Choroid plexus epithelial cell (primary cell): ENCODE measurements at regions not wholly inside any gene's neighbourhood (a gene's known extent, or its start where the extent isn't known, plus 50 kb on each side); places are given as distances from the start of the nearest gene placed in this dataset.
A peak's percentile ranks its signal among the peaks of the same experiment; 100 is the strongest.

ENCODE experiments used
- DNase-seq: peaks from one replicate; pipeline ENCODE4 v3.0.0-alpha.2; 2010; ENCODE audit warnings: low read depth
- H3K4me3 ChIP-seq: 2 replicates; pipeline ENCODE4 v1.5.1; 2011; ENCODE audit warnings: low read depth, mild to moderate bottlenecking, control low read depth, low read length, moderate library complexity
- TF ChIP-seq, protein P1 (sequence below): conservative IDR thresholded peaks from 2 replicates; pipeline ENCODE4 v1.5.1; 2011; ENCODE audit warnings: low read depth, mild to moderate bottlenecking, control low read depth, inconsistent platforms, low read length, moderate library complexity

GRCh38 chr18:67846422-67847098 is 330.0 kb upstream of the DSEL start:
- TF ChIP-seq, protein P1, sequence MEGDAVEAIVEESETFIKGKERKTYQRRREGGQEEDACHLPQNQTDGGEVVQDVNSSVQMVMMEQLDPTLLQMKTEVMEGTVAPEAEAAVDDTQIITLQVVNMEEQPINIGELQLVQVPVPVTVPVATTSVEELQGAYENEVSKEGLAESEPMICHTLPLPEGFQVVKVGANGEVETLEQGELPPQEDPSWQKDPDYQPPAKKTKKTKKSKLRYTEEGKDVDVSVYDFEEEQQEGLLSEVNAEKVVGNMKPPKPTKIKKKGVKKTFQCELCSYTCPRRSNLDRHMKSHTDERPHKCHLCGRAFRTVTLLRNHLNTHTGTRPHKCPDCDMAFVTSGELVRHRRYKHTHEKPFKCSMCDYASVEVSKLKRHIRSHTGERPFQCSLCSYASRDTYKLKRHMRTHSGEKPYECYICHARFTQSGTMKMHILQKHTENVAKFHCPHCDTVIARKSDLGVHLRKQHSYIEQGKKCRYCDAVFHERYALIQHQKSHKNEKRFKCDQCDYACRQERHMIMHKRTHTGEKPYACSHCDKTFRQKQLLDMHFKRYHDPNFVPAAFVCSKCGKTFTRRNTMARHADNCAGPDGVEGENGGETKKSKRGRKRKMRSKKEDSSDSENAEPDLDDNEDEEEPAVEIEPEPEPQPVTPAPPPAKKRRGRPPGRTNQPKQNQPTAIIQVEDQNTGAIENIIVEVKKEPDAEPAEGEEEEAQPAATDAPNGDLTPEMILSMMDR, result no peak
- no peak for DNase-seq

DNA sequence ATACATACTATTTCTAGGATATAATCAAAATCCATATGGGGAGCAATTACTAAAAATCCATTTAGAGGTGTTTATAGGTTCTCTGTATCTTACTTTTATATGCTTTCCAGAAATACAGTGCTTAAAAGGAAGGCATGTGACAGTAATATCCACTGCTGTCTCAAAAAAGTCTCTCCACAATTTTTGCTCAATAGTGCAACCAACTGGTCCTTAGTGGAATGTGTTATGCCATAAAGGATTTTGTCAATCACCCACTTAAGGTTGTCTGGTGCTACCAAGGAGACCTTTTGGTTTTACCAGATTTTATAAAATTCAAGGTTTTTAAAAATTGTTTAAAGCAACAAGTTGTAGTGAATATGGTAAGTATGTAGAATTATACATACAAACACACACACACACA is 328.5 kb upstream of the DSEL start:
- DNase-seq, result peak; percentile 66
- TF ChIP-seq, protein P1, result peak; percentile 48
- H3K4me3 ChIP-seq, result no peak overlapping the region

More at GRCh38 chr18:67846422-67847098, 330.0 kb upstream of the DSEL start:
- no peak overlapping the region for H3K4me3 ChIP-seq

GRCh38 chr18:67840379-67840778 is 323.9 kb upstream of the DSEL start:
- TF ChIP-seq, protein P1, result no peak
- no peak for DNase-seq
- no peak overlapping the region for H3K4me3 ChIP-seq

- no peak for DNase-seq
- H3K4me3 ChIP-seq, result no peak overlapping the region
- TF ChIP-seq, protein P1, result no peak
Observed at GRCh38 chr18:67818432-67818831, 301.9 kb upstream of the DSEL start.

- H3K4me3 ChIP-seq, result no peak overlapping the region
- TF ChIP-seq, protein P1, result no peak
- DNase-seq, result no peak
Observed at GRCh38 chr18:67815280-67815679, 298.8 kb upstream of the DSEL start.

DNA sequence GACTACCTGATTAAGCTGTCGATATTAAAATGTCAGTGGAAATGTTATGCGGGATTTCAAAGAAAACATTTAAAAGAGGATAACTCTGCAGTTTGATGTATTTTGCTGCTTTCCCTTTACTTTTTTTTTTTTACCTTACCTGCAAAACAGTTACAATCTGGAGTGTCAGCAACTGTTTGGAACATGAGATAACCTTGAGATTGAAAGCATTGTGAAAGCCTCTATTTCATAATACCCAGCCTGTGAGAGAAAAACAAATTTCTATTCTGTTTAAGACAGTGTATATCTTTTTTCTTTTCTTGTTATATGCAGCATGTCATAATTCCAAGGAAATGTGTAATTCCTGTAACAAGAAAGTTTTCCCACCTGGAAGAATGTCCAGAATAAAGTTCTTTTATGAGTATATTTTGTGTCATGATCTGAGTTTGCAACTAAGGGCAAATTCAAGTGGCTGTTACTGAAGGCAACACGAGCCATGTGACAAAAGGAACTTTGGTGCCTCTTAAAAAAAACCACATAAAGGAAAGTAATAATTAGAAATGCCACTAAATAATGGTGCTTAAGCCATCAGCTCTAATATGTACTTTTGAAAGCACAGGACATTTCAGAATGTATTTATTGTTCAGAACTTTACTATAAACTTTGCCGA is 297.0 kb upstream of the DSEL start:
- peak; percentile 14 for DNase-seq
- TF ChIP-seq, protein P1, result no peak
- no peak overlapping the region for H3K4me3 ChIP-seq

DNA sequence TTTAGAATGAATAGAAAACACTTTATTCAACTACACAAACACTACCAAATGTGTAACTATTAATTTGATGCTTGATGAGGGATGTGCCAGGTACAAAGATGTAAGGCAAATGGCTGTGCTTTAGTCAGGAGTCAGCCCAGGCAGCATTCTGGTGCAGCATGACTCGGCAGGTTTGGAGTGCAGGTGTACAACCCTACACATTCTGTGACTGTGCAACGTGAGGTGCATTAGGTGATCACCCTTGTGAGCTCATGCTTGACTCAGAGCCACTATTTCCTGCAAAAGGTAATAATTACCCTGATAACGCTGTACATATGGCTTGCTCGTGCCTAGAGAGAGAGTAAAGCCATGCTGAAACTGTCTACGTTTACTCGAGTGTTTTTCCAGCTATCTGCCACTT is 288.7 kb upstream of the DSEL start:
- TF ChIP-seq, protein P1, result no peak
- no peak overlapping the region for H3K4me3 ChIP-seq
- DNase-seq, result no peak
